ENCODE measurements at regions not wholly inside any gene's neighbourhood (a gene's known extent, or its start where the extent isn't known, plus 50 kb on each side); places are given as distances from the start of the nearest gene placed in this dataset.
A peak's percentile ranks its signal among the peaks of the same experiment; 100 is the strongest.

DNA sequence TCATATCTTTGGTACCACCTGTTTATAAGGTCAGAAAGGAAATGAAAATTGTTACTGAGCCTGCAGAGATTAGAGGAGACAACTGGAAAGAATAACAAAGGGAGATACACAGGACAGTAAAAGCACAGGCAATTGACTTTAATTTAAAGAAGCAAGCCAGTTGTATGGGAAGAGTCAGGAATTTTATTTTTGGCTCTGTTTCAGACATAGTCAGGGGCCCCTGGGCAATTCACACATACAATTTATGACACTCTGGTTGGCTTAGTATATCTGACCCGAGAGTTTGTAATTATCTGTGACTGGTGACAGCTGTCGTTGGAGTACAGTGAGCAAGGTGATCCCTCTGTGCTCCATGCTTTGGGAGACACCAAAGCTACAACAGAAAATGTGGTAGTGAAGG, 591.9 kb upstream of the NECTIN3 start:
- intact Hi-C loops (cut with micrococcal nuclease): loop anchor here (2.0 kb wide), 1 partner anchor 41 kb away; no protein-coding TSS in a partner anchor
- no TSS peak for BruUV-seq (replicated peaks)

DNA sequence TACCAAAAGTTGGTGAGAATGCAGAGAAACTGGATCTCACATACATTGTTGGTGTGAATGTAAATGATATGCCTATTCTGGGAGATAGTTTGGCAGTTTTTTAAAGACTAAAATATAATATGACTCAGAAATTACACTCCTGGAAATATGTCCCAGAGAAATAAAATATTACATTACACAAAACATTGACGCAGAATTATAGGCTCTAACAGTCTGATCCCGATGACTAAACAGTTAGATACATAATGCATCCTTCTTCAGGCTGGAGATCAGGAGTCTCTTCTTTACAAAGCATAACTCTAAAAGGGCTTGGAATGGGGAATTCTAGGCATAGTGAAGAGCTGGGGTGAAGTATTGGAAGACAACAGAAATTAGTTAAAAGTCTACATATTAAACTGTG, 586.2 kb upstream of the NECTIN3 start:
- no peak overlapping the region for H2AFZ ChIP-seq (ENCODE audit: low read length)
- H3K4me2 ChIP-seq (ENCODE audit: low read length): no peak overlapping the region
- CTCF ChIA-PET: no interaction called here
- DNase-seq (peak; percentile 46), ATAC-seq (peak; percentile 81)
- intact Hi-C loops (cut with micrococcal nuclease): no loop called here
- H3K4me3 ChIP-seq (ENCODE audit: low read length): no peak overlapping the region
- no peaks in the 10 kb centered on the region for H3K9me2 ChIP-seq (replicated peaks; ENCODE audit: low read length)
- no peaks in the 10 kb centered on the region for H4K20me1 ChIP-seq (ENCODE audit: low read length)
- 0 out of 2 replicates have a peak, but pooled peaks cover 1% of the 10 kb centered on the region for H3K4me1 ChIP-seq (ENCODE audit: insufficient read depth, low read length)
- H3K9me3 ChIP-seq (ENCODE audit: low read length): peaks cover 12% of the 10 kb centered on the region; the same call in 1 of the 2 replicates
- H3K36me3 ChIP-seq (ENCODE audit: low read depth, low read length): no peaks in the 10 kb centered on the region
- TF ChIP-seq EZH2phosphoT487 (IDR thresholded peaks at IDR 0.05; ENCODE audit: borderline replicate concordance, low read length) (no peak), EZH2 (IDR thresholded peaks at IDR 0.05; ENCODE audit: low read length, unreplicated experiment) (no peak)
- TF ChIP-seq, protein P1, sequence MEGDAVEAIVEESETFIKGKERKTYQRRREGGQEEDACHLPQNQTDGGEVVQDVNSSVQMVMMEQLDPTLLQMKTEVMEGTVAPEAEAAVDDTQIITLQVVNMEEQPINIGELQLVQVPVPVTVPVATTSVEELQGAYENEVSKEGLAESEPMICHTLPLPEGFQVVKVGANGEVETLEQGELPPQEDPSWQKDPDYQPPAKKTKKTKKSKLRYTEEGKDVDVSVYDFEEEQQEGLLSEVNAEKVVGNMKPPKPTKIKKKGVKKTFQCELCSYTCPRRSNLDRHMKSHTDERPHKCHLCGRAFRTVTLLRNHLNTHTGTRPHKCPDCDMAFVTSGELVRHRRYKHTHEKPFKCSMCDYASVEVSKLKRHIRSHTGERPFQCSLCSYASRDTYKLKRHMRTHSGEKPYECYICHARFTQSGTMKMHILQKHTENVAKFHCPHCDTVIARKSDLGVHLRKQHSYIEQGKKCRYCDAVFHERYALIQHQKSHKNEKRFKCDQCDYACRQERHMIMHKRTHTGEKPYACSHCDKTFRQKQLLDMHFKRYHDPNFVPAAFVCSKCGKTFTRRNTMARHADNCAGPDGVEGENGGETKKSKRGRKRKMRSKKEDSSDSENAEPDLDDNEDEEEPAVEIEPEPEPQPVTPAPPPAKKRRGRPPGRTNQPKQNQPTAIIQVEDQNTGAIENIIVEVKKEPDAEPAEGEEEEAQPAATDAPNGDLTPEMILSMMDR (conservative IDR thresholded peaks at IDR 0.05; ENCODE audit: low read depth, low read length): no peak
- no TSS peak for BruUV-seq (replicated peaks)
- H3K27me3 ChIP-seq (ENCODE audit: low read length): no peaks in the 10 kb centered on the region
- no peak overlapping the region for H3K9ac ChIP-seq (ENCODE audit: low read length)
- H3F3A ChIP-seq (ENCODE audit: low read length, unreplicated experiment): no peaks in the 10 kb centered on the region
- no peaks in the 10 kb centered on the region for H3K79me2 ChIP-seq (ENCODE audit: low read length)
- H3K27ac ChIP-seq (ENCODE audit: low read length): peak overlapping the region; percentile 42
- POLR2A ChIA-PET (ENCODE audit: unreplicated experiment): no interaction called here

More for the DNA sequence above, 591.9 kb upstream of the NECTIN3 start:
- Histone ChIP-seq H3K4me1 (ENCODE audit: insufficient read depth, low read length) (peaks cover 28% of the 10 kb centered on the region), H3K4me3 (ENCODE audit: low read length) (no peak overlapping the region), H3K9ac (ENCODE audit: low read length) (no peak overlapping the region), H3K27me3 (ENCODE audit: low read length) (no peaks in the 10 kb centered on the region), H3K79me2 (ENCODE audit: low read length) (no peaks in the 10 kb centered on the region), H3F3A (ENCODE audit: low read length, unreplicated experiment) (no peaks in the 10 kb centered on the region), H3K27ac (ENCODE audit: low read length) (no peak overlapping the region), H2AFZ (ENCODE audit: low read length) (no peak overlapping the region), H3K9me3 (ENCODE audit: low read length) (peaks cover 4% of the 10 kb centered on the region; the same call in 1 of the 2 replicates), H3K4me2 (ENCODE audit: low read length) (no peak overlapping the region), H3K36me3 (ENCODE audit: low read depth, low read length) (no peaks in the 10 kb centered on the region), H4K20me1 (ENCODE audit: low read length) (no peaks in the 10 kb centered on the region), H3K9me2 (replicated peaks; ENCODE audit: low read length) (no peaks in the 10 kb centered on the region)
- ATAC-seq: no peak
- TF ChIP-seq EZH2phosphoT487 (IDR thresholded peaks at IDR 0.05; ENCODE audit: borderline replicate concordance, low read length): no peak
- TF ChIP-seq, protein P1 (conservative IDR thresholded peaks at IDR 0.05; ENCODE audit: low read depth, low read length): no peak
- no peak for TF ChIP-seq EZH2 (IDR thresholded peaks at IDR 0.05; ENCODE audit: low read length, unreplicated experiment)
- CTCF ChIA-PET: no interaction called here
- no peak for DNase-seq
- POLR2A ChIA-PET (ENCODE audit: unreplicated experiment): no interaction called here

GRCh38 chr3:110487840-110488239, 583.8 kb upstream of the NECTIN3 start:
- TF ChIP-seq EZH2 (IDR thresholded peaks at IDR 0.05; ENCODE audit: low read length, unreplicated experiment) (no peak), EZH2phosphoT487 (IDR thresholded peaks at IDR 0.05; ENCODE audit: borderline replicate concordance, low read length) (no peak)
- TF ChIP-seq, protein P1 (conservative IDR thresholded peaks at IDR 0.05; ENCODE audit: low read depth, low read length): no peak
- no peaks in the 10 kb centered on the region for H3K4me1 ChIP-seq (ENCODE audit: insufficient read depth, low read length)
- H4K20me1 ChIP-seq (ENCODE audit: low read length): no peaks in the 10 kb centered on the region
- no peak overlapping the region for H3K9ac ChIP-seq (ENCODE audit: low read length)
- H3K79me2 ChIP-seq (ENCODE audit: low read length): no peaks in the 10 kb centered on the region
- H3K9me2 ChIP-seq (replicated peaks; ENCODE audit: low read length): no peaks in the 10 kb centered on the region
- no peak overlapping the region for H3K4me2 ChIP-seq (ENCODE audit: low read length)
- peaks cover 12% of the 10 kb centered on the region; the same call in 1 of the 2 replicates for H3K9me3 ChIP-seq (ENCODE audit: low read length)
- intact Hi-C loops (cut with micrococcal nuclease): no loop called here
- POLR2A ChIA-PET (ENCODE audit: unreplicated experiment): no interaction called here
- H3K4me3 ChIP-seq (ENCODE audit: low read length): no peak overlapping the region
- DNase-seq: no peak
- no peaks in the 10 kb centered on the region for H3K36me3 ChIP-seq (ENCODE audit: low read depth, low read length)
- no peak overlapping the region for H3K27ac ChIP-seq (ENCODE audit: low read length)
- no TSS peak for BruUV-seq (replicated peaks)
- CTCF ChIA-PET: no interaction called here
- no peak for ATAC-seq
- no peaks in the 10 kb centered on the region for H3K27me3 ChIP-seq (ENCODE audit: low read length)
- no peaks in the 10 kb centered on the region for H3F3A ChIP-seq (ENCODE audit: low read length, unreplicated experiment)
- H2AFZ ChIP-seq (ENCODE audit: low read length): no peak overlapping the region

Measured in PC-3 (cell line).